Fibroblast of the aortic adventitia (primary cell): ENCODE measurements at regions not wholly inside any gene's neighbourhood (a gene's known extent, or its start where the extent isn't known, plus 50 kb on each side); places are given as distances from the start of the nearest gene placed in this dataset.

Source experiments
- DNase-seq: peaks from one replicate; pipeline ENCODE4 v3.0.0-alpha.2; 2010; ENCODE audit warnings: low read depth
- H3K4me3 ChIP-seq: 2 replicates; pipeline ENCODE4 v1.5.1; 2011; ENCODE audit warnings: low read depth, mild to moderate bottlenecking, control low read depth, low read length, moderate library complexity
- TF ChIP-seq, protein P1 (sequence below): IDR thresholded peaks from 2 replicates; pipeline ENCODE4 v1.5.1; 2011; ENCODE audit warnings: mild to moderate bottlenecking, low read length, control low read depth, inconsistent platforms; ENCODE audit not compliant: insufficient read depth

DNA sequence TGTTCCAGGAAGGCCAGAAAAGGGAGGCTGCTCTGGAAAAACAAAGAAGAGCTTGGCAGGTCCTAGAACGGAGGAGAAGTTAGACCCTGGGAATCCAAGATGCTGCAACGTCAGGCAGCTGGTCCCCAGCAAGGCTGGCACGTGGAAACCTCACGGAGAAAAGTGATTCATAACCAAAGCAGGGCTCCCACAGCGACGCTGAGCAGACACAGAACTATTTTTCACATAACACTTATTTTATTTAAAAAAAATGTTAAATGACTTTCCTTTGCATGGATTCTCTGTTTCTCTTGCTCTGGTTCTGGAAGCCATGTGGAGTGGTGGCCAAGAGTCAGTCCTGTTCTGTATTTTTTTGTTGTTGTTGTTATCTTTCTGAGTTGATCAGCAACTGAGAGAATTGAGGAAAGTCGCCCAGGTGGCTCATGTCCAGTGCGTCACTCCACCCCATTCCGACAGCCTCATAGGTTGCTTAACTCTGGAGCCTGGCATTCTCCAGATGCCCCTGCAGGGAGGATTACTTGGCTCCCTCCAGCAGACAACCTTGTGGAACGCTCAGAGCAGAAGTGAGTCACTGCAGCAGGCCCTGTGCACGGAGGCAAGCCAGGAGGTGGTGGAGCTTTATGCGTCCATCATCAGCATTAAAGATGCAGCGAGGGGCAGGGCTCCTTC lies 229.9 kb upstream of the HDAC4 start:
- H3K4me3 ChIP-seq, result no peak overlapping the region
- TF ChIP-seq, protein P1, sequence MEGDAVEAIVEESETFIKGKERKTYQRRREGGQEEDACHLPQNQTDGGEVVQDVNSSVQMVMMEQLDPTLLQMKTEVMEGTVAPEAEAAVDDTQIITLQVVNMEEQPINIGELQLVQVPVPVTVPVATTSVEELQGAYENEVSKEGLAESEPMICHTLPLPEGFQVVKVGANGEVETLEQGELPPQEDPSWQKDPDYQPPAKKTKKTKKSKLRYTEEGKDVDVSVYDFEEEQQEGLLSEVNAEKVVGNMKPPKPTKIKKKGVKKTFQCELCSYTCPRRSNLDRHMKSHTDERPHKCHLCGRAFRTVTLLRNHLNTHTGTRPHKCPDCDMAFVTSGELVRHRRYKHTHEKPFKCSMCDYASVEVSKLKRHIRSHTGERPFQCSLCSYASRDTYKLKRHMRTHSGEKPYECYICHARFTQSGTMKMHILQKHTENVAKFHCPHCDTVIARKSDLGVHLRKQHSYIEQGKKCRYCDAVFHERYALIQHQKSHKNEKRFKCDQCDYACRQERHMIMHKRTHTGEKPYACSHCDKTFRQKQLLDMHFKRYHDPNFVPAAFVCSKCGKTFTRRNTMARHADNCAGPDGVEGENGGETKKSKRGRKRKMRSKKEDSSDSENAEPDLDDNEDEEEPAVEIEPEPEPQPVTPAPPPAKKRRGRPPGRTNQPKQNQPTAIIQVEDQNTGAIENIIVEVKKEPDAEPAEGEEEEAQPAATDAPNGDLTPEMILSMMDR, result no peak
- peak; percentile 85 for DNase-seq

DNA sequence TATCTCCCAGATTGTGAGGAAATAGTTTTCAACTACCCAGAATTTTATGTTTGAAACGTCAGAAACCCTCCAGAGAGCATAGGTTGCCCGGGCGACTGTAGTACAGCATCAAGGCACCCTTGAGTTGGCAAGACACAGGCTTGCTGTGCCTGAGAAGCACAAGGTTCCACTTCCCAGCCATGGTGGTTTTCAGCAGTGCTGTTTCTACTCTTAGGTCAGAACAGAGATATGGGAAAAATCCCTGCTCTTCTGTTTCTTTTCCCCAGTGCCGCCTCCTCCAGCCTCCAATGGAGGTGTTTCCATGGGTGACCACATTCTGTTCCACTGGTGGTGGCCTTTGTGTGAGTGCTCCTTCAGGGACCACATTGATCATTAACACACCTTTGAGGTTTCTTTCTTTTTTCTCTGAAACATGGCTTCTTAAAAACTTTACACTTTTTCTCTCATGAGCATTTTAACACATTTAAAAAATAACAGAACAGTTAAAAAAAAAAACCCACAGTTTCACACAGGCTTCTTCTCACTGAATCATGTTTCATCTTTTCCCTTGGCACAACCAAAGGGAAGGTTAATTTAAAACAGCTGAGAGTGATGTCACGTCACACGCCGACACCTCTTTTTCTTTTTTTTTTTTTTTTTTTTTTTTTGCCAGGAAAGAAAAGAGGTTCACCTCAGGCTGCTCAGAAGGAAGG lies 229.3 kb upstream of the HDAC4 start:
- DNase-seq, result peak; percentile 17
- TF ChIP-seq, protein P1, result no peak
- H3K4me3 ChIP-seq, result no peak overlapping the region

DNA sequence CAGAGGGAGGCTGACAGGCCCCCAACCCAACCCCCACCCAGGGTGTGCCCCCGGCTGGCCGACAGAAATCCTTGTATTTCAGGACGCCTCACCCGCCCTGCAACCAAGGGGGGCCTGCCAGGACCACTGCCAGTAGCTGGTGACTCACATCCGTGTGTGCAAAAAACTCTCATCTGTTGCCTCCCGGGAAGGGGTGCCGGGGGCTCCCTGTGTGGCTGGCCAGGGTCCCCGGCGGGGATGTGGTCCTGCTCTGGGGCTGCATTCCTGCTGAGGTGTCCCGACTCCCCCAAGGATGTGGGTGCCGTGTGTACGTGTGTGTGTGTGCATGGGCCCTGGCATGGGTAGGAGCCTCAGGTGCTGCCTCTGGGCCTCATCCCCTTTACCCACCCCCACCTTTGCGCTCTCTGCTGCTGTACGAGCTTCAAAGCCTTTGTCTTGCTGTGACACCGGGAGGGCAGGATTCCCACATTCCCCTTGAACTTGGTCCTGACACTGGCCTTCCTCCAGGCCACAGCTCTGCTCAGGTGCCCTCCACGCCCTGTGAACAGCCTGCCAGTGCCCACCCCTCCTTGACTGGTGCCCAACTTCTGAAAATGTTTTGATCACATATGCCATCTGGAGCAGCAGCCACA lies 226.3 kb upstream of the HDAC4 start:
- TF ChIP-seq, protein P1, result no peak
- DNase-seq, result no peak
- H3K4me3 ChIP-seq, result no peak overlapping the region

DNA sequence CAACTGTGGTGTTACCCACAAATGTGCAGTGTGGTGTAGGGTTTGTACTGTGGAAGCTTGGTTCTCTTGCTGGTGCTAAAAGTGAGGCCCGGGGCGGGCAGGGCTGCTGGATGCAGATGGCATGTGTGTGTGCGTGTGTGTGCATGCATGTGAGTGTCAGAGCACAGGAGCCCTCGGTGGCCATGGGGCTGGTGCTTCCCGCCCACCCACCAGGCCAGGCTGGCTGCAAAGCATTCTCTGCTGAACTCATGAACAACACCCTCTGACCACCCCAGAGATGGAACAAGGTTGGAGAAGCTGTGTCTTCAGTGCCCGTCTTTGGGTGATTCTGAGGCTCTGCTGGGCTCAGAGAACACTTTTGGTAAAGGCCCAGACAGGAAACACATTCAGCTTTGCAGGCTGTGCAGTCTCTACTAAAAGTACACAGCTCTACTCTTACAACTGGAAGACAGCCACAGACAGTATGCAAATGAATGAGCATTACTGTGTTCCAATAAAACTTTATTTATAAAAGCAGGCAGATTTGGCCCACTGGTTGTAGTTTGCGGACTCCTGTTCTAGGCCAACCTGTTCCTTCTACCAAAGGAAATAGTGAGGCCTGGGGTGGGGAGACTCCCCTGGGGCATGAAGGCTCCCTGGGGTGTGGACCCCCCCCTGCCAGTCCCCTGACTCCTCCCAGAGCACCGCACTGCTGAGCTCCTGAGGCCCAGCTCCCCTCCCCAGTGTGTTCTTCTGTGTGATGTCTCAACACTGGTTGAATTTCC lies 225.3 kb upstream of the HDAC4 start:
- TF ChIP-seq, protein P1, result no peak
- no peak for DNase-seq

DNA sequence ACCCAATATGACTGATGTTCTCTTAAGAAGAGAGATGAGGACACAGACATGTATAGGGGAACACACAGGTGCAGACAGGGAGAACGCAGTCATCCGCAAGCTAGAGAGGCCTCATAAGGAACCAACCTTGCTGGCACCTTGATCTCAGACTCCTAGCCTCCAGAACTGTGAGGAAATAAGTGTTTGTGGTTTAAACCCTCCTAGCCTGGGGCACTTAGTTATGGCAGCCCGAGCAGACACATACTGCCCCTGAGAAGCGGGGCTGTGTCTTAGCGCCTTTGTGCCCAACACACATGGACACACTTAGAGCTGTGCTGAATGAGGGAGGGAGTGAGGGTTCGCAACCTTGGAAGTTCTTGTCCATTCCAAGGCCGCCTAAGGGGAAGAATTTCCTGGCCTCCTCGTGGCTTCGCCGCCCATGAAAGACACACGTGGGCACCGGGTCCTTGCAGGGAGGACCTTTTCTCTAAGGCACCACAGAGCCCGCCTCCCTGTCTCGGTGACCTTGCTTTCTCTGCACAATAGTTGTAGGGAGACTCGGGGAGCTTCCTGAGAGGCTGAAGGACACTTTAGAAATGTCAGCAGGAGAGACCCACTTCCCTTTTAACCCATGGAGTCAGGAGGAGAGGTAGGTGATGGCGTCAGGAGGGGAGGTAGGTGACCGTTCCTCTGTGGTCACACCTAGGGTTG lies 224.5 kb upstream of the HDAC4 start:
- TF ChIP-seq, protein P1, result no peak
- no peak for DNase-seq
- no peak overlapping the region for H3K4me3 ChIP-seq

More for the DNA sequence above, 225.3 kb upstream of the HDAC4 start:
- no peak overlapping the region for H3K4me3 ChIP-seq

DNA sequence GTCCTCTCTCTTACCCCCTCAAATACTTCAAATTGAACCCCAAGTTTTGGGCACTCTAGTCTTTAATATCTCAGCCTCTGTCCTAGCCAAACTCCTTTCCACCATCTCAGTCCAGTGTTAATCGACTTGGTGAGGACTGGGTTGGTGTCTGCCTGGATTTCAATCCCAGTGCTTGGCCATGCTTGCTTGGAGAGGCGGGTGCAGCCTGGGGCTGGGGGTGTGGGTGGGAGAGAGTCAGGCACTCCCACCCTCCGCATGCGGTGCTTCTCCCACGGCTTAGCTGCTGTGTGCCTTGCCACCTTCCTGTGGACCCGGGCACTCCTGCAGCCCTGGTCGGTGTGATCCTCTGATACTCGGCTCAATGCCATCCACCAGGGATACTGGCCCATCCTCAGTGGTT lies 220.8 kb upstream of the HDAC4 start:
- no peak for DNase-seq
- H3K4me3 ChIP-seq, result no peak overlapping the region
- TF ChIP-seq, protein P1, result no peak
